ENCODE measurements at regions not wholly inside any gene's neighbourhood (a gene's known extent, or its start where the extent isn't known, plus 50 kb on each side); places are given as distances from the start of the nearest gene placed in this dataset.
"Not testable (repeated sequence)": the region's sequence is repeated elsewhere in the genome, so short reads cannot be mapped to it uniquely, and the experiment has no call there.

DNA sequence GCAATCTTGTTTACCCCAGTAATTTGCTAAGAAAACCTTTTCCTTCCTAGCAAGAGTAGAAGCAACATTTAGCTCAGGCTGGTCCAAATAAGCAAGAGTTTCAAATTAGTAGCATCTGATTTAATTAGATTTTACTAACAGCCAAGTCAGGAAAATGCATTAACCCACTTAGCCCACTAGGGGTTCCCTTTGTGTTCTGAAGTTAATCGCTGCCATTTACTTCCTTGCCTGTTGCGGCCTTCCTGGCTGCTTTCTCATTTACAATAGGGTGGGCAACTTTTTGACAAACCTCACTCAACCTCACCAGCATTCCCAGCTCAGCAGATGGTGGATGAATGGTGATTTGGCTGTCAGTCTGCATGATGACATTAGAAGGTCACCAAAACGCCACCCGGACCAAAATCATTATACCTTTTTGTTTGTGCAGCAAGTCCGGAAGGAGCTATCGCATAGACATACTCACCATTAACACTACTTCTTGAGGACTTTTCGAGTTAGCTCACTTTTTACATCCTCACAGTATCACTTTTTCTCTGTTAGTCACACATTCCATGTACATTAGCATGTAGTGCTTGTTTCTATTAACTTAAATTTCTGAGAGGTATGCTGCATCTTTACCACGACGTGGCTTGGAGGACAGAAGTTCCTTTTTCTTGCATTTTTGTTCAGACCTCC, 101.5 kb upstream of the SETBP1 start:
- no peak for DNase-seq

DNA sequence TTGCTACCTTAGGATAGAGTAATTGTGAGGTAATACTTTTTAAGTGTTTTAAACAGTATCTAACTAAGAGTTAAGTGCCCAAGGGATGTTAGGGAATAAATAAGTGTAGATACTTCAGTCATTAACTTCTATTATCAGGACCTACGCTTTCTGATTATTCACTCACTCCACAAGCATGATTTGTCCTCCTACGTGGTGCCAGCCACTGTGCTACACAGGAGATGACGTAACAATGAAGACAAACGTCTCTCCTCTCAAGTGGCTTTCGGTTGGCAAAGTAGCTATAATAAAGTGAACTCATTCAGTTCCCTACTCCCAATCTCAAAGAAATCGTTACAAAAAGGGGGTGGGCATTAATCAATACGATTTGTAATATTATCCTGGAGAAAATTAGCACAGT, 100.9 kb upstream of the SETBP1 start:
- DNase-seq = no peak

DNA sequence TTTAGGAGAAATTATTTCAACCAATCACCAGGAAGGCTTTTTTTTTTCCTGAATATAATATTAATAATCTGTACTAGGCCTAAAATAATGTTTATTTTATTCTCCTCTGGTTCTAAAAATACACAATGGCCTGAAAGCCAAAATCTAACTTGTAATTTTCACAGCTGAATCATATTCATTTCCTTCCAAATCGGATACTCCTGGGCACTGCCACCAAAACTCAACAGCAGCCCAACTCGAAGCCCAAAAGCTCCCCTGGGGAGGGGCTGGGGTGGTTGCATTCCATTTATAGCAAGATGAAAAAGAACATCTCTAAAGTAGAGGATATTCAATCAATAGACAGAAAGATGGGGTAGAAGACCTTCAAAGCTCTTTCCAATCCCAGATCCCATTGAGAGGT, 100.5 kb upstream of the SETBP1 start:
- DNase-seq = no peak

DNA sequence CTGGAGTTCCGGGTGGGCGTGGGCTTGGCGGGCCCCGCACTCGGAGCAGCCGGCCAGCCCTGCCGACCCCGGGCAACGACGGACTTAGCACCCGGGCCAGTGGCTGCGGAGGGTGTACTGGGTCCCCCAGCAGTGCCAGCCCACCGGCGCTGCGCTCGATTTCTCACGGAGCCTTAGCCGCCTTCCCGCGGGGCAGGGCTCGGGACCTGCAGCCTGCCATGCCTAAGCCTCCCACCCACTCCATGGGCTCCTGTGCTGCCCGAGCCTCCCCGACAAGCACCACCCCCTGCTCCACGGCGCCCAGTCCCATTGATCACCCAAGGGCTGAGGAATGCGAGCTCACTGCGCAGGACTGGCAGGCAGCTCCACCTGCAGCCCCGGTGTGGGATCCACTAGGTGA, 99.9 kb upstream of the SETBP1 start:
- not testable (repeated sequence) for DNase-seq

DNA sequence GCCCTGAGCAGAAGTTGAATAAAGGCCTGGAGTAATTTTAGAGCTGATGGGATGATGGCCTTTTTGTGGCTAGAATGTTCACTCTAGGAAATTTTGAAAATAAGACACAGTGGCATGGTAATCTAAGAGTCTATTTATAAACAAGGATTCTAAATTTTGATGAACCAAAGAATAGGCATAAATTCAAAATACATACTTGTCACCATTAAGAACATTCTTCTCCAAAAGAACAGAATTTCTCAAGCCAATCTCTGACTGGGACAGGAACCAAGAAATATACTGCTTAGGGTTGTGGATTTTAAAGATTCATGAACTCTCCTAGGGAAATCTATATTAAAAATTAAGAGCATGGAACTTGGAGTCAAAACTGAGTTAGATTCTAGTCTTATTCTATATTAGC, 98.2 kb upstream of the SETBP1 start:
- DNase-seq = no peak

DNA sequence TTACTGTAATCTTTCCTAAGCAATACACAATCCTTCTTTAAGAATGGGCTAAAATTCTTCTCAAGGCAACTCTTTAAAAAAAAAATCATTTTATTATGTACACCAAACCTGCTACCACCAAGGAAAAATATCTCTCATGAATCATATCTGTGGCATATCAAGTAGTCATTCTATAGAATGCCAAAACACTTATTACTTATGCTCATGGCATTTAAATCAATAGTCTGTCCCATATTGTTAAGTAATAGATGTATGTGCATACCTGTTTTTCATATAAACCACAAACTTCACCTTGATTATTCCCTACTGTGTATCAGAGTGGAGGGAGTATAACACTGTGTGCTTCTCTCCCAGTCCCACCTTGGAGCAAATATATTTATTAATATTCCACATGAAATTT, 95.8 kb upstream of the SETBP1 start:
- DNase-seq = no peak

DNA sequence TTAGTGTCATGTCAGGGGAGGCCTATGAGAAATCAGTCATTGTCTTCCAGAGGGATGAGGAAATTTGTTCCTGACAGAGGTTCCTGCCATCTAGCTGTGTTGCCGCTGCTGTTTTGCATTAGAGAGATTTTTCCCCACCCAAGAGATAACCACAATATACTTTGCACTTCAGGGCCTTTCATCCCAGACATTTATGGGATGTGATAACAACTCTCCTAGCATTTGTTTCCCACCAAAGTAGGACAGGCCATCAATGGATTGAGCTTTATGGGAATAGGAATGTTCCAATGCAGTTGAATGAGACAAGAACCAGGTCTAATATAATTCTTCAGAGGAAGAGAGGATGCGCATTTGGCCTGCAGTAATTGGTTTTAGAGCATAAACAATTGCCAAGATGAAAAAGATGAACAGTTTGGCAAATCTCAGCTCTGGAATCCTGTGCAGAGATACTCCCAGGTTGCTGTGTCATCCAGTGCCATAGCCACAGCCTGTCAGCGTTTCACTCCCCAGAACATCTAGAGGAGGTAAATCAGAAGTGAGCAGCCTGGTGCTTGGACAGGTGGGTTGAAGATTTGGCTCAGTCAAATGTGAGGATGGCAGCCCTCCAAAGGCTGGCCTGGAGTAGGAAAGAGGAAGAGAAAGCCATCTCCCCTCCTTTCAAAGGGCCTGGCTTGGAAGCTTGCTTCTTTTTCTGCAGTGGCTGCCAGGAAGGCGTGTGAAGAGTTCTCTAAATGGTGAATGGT, 93.7 kb upstream of the SETBP1 start:
- DNase-seq = peak; percentile 51

DNA sequence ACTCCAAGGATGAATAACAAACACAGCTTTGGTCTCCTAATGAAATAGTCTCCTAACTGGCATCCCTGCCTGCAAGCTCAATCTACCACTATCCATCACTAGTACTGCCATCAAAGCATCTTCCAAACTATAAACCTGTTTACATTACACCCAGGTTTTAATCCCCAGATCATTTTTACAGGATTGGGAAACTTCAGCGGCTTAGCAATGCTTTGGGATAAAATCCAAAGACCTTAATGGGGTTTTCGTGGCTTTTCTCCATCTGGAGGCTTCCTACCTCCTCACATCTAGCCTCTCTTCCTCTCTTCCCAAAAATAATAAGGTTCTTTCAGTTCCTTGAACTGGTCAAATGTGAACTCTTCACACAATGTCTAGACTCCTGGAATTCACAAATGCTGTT, 92.2 kb upstream of the SETBP1 start:
- DNase-seq = no peak

DNA sequence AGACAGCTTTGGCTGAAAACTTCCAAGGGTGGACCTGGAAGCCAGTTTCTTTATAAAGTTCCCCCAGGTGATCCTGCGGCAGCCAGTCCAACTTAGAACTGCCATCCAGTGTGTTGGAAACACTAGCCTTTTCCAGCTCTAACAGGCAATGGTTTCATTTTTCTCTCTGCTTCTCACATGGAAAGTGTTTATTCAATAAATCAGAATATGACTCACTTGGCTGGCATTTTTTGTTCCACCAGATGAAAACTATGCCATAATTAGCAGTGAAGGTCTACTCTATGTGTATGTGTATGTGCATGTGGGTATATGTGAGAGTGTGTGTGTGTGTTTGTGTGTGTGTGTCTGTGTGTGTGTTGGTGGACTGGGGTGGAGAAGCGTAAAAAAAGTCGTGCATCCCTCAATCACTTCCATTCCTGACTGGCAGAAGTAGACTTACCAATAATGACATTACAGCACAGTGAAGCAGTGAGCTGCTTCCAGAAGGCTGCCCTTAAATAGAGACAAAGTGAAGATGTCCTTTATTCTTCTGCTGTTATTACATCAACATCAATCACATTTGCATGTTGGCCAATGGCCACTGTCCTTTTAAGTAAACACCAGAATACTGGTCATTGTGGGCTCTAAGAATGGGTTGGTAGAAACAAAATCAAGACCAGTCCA, 90.9 kb upstream of the SETBP1 start:
- peak; percentile 53 for DNase-seq

DNA sequence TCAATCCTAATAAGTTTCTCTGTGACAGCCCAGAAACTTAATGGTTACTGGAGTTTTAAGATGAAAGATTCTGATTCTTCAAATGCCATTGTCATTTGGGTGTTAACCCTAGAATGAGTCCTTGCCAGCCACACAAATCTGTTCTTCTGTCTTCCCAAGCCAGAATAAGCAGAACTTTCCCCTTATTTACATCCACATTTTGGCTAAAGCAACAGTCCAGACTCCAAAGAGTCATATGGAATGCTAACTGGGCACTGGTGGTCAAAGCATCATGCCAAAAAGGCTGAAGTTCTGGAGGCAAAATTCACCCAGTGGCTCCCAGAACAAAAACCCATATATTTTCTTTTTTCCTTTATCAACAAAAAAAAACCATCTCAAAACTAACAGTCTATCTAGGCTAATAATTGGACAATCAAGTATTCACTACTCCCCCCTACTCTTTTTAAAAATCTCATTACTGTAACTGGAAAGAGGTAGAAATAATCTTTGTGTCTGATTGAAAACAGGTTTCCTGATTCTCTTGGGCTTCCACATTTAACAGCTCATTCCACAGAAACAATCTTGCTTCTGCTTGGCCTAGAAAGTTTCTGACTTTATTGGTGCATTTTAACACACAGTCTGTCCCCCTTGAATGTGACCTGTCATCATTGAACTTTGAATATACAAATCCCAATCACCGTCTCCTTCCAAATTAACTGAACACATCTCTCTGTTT, 89.6 kb upstream of the SETBP1 start:
- no peak for DNase-seq

DNA sequence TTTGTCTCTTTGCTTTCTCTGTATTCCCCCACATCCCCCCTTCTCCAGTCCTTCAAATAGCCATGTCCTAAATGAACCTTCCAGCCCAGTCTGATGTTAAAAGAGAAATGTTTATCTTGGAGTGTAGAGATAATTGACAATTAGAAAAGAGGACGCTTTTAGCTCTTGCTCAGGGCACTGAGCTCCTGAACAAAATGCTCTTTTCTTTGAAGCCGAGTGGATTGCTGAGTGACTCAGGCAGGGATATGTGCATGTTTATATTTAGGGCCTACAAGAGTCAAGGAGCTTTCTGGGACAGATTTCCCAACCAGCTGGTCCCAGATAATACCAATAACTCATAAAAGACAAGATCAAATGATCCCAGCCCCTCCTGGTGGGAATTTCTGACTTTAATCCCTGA, 88.0 kb upstream of the SETBP1 start:
- no peak for DNase-seq

DNA sequence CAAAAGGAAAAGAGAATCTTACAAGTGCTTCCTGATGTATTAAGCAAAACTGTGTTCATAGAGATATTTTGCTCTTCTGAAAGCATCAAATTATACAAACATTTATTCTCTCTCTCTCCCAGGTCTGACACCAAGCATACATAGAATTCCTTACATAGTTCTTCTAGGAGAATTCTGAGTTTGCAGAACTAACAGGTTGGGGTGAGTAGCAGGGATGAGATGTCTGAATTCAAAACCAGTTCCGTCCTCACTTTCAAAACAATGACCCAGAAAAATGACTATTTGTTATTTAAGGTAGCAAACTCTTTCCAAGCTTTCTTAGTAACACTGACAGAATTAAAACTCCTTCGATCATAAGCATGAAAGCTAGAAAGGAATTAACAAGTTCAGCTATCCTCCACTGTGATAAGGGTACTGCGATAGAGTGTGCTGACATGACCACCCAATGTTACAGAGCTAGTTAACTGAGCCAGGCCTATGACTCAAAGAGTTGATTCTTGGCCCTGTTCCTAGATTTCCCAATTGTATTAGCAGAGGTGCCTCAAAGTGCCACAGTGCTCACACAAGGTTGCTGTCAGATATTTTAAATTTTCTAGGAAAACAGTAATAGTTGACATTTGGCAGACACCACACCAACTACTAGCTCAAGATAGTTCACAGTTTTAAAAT, 85.8 kb upstream of the SETBP1 start:
- DNase-seq = no peak

DNA sequence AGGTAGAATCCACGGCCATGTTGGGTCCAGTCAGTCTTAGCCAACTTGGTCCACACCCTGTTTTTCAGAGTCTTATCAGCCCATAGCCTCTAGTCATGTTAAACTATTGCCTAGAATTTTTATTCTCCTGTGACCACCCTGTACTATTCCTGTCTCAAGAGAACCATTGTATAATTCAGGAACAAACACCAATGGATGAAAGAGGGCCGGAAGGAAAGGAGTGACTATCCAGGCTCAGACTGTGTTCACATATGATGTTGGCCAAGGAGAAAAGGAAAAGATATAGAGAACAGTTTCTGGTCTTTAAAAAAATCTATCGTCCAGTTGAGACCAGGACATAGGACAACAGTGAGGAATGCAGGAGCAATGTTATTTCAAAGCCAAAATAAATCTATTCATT, 82.9 kb upstream of the SETBP1 start:
- DNase-seq = no peak

DNA sequence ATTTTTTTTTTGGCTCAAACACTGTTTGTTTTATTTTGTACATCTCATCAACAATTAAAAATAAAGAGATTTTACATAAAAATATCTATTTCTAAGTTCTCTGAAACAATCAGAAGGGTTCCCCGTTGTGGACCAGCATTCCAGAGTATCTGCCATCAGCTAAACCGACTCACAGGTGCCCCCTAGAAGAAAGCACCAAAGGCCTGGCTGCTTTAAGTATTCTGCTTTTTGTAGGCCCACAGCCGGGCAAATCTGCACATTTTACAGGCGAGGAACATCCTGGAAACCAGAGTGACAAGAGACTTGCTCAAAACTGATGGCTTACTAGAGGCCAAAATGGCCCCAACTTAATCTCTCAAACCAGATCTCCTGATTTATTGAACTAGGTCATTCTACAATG, 82.2 kb upstream of the SETBP1 start:
- no peak for DNase-seq

DNA sequence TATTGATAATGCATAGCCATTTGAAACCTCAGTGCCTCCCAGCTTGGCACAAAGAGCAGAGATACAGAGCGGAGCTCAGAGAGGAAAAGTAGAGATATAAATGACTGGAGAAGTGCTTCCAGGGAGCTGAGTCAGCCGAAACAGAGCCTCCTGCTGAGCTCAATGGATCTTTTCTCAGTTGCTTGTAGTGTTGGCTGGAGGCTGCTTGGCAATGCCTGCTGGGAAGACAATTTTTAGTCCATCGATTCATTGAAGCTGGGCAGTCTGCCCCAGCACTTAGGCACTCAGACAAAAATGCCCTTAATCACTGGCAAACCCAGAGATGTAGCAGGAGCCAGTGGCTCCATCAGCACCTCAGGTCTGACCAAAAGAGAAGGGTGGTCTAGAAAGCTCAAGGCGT, 81.3 kb upstream of the SETBP1 start:
- DNase-seq = peak; percentile 71

DNA sequence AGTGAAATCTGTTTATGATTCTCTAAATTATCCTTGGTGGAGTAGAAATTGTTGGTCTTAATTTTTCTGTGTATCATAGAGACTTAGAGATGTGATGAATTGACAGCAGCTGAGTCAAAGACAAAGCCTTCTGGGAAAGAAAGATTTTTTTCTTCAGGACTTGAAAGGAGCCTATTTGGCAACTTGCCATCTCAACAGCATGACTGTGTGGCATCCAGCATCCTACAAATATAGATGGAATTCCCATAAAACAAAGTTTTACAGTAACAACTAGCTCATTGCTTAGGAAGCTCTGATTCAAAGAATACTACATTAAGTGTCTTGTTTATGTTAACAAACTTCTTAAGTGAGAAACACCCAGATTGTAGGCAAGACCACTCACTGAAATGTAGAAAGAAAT, 79.2 kb upstream of the SETBP1 start:
- no peak for DNase-seq

DNA sequence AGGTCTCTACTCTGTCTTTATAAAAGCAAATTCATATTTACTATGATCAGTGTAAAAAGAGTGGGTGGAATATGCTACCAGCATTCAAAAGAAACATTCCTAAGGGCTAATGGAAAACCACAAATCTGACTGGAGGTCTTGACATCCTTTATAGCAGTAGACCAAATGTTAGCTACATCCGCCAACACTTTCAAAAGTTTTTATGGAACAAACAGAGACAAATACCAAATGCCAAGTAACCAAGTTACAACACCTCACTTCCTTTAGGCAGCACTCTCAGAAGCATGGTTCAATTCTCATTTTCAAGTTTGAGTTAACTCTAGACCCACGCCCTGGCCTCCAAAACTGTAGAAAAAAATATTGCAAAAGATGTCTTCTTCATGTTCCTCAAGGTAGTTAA, 78.3 kb upstream of the SETBP1 start:
- no peak for DNase-seq

DNA sequence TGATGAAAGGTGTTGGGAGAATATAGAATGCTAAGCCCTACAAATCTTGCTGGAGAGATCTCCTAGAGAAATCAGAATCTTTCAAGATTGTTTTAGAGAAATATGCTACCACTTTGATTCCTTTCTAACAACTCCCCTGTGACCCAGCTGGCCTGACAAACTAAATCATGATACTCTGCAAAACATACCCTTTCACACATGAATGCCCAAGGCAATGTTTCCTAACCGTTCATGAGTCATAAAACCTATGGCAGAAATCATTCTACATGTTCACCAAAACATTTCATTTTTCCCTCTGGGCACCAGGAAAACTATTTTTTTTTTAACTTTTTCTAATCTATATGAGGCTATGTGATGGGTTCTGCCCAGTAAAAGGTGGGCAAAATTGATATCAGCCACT, 77.8 kb upstream of the SETBP1 start:
- DNase-seq = no peak

DNA sequence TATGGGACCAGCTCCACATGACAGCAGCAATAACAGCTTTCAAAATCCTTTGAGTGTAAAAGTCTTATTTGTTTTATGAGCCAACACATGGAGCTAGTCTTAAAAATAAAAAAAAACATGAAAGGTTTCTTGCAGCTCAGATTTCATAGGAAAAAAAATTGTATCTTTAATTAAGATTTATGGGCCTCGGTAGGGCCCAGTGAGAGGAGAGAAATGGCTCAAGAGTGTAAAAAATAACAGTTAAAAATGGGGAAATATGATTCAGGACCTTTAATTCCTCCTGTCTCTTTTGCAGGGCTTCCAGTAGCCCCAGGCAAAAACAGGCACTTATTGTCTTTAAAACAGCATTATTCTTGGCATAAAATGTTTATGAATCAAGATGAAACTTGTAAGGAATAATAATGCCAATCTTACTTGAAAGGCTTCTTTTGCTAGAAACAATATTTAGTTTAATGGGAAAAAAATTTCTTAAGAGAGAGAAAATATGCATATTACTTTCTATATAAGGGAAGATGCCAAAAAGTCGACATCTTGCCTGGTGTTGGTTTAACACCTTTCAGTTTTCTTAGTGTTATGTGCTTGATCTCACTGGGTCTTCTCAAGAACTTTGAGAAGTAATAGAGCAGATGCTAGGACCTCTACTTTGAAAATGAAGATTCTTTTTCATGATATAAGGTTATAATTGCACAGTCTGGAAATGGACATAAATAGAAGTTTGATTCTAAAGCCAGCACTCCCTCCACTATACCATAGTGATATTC, 71.3 kb upstream of the SETBP1 start:
- DNase-seq = no peak

DNA sequence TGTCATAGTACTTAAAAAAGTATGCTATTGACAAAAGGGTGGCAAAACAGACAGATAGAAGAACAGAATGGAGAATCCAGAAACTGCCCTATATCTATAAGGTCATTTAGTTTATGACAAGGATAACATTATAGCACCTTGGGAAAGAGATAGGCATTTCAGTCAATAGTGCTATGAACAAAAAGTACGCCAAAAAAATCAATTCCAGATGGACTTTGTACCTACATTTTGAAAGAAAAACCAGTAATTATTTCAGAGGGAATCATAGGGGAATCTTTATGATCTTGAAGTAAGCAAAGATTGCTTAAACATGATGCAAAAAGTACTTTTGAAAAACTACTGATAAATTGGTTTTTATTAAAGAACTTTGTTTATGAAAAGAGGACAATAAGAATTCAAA, 59.9 kb upstream of the SETBP1 start:
- no peak for DNase-seq

DNA sequence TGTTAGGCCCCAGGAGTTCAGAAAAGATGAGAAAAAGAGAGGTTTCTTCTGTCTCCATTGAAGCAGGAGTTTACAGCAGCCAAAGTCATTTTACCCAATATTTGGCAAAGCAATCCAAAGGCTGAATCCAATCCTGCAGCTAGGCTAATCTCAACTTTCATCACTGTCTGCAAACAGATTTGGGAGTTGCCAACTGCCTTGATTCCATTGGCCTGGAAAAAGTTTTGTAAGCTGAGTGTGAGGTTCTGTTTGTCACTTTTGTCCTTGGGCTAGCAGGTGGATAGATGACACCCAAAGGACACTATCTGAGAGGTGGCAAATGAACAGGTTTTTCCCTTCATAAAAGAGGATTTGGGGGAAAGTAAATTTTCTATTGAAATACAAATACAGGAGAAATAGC, 56.6 kb upstream of the SETBP1 start:
- no peak for DNase-seq

DNA sequence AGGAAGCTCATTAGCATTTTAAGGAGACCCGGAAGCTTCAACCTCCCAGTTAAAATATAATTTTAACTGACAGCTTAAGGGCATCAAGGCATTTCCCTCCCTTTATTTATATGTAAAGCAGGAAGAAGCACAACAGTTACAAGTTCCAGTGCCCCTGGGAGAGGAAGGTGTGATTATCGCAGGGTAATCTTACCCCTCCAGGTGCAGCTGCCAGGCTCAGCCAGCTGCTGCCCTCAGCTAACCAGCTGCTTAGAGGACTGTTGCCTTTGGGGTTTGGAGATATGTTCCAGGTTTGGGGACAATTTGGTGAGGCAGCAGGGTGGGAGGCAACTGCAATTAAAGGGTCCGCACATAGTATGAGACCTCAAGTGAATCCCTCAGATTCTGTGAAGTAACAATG, 55.3 kb upstream of the SETBP1 start:
- DNase-seq = no peak

Measured in femur (tissue), 1 donor.